GM19238 (cell line): ENCODE measurements at regions not wholly inside any gene's neighbourhood (a gene's known extent, or its start where the extent isn't known, plus 50 kb on each side); places are given as distances from the start of the nearest gene placed in this dataset.
"Not testable (repeated sequence)": the region's sequence is repeated elsewhere in the genome, so short reads cannot be mapped to it uniquely, and the experiment has no call there.

Experiments used
- DNase-seq: peaks from one replicate; pipeline ENCODE4 v3.0.0; 2011; ENCODE audit warnings: low spot score; ENCODE audit not compliant: insufficient read length

DNA sequence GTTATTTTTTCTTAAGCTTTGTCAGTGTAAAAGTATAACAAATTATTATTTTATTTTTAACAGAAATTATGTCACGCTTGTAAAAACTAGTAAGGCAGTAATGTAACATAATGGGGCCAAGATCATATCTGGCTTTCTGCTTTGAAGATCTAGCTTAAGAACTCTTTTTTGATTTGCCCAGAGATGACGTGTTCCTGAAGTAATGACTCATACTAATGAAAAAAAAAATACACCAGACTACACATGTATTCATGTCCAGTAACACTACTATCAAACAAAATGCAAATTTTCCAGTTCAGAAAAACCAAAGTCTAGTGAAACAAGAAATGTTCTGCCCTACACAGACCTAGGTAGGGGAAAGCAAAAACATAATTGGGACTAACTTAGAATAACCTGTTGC lies 432.2 kb upstream of the ATXN7L3B start:
- no peak for DNase-seq

DNA sequence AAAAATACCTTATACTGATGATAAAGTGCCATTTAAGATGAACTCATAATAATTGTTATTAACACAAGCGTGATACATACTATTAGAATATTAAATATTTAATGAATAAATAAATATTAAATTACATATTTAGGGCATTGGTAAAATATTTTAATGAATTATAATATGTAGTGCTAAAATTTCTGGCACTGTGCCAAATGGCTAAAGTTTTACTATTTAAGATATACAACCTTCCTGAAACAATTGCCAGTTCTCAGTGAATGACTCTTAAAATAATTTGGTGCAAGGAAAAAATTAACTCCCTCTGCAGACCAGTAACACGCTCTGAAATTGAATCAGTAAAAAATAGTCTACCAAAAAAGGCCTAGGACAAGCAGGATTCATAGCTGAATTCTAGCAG lies 428.9 kb upstream of the ATXN7L3B start:
- no peak for DNase-seq

DNA sequence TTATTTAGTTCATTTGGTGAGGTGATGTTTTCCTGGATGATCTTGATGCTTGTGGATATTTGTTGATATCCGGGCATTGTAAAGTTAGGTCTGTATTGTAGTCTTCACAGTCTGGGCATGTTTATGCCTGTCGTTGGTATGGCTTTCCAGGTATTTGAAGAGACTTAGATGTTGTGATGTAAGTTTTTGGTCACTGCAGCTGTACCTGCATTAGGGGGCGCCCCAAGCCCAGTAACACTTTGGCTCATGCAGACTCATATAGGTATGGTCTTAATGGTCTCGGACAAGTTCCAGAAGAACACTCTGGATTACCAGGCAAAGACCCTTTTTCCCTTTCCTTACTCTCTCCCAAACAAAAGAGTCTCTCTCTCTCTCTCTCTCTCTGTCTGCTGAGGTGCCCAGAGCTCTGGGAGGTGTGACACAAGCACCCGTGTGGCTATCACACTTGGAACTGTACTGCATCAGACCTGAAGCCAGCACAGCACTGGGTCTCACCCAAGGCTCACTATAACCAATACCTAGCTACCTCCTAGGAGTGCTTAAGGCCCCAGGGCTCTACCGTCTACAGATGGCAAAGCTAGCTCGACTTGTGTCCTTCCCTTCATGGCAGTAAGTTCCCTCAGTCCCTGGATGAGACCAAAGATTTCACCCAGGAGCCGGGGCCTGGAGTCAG lies 425.8 kb upstream of the ATXN7L3B start:
- no peak for DNase-seq

DNA sequence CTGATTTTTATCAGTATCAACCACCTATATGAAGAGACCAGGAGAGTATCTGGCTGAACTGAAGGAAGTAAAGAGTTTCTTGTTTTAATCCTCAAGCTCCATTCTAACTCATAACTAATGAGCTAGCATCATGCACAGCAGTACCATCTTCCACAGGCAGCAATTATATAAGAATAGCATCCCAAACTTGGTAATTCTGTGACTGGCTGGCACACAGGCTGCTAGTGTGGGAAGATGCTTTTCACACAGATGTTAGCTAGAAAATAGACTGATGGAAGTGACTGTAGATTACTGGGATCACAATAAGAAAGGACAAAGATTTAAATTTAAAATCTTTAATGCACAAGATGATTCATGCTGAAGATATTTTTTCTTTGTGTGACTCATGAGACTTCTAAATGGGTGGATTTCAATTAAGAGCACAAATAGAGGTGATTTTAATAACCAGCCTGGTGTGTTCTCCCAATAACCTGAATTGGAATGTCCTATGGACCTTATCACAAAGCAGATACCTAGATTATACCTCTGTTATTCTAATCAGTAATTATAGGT lies 417.7 kb upstream of the ATXN7L3B start:
- no peak for DNase-seq

DNA sequence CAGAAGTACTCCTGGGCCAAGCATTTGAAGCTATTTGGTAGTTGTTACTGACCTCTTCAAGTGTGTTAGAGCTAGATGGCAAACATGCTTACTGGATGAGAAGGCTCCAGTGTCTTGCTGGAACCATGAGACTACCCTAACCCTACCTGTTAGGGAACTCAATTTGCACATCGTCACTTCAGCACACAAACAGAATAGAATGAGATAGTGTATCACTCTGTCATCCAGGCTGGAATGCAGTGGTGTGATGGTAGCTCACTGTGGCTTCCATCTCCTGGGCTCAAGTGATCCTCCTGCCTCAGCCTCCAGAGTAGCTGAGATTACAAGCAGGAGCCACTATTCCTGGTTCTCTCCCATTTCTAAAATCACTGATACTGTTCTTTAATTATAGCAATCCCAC lies 417.0 kb upstream of the ATXN7L3B start:
- no peak for DNase-seq

DNA sequence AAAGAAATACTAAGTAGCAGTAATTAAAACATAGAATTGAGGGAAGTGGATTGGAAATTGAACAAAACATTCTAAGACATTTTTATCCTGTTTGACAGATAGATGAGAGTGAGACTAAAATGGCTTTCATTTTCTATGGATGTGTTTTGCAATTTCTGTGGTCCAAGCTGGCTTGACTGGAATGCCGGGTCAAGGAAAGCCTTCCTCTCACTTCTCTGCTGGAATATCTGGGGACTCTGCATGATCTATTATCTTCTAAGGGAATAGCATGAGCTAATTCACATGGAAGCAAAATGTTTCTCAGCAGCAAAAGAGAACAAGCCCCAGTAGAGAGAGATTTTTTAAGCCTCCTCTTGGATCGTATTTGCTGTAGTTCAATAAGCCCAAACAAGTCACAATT lies 407.9 kb upstream of the ATXN7L3B start:
- DNase-seq, result no peak

DNA sequence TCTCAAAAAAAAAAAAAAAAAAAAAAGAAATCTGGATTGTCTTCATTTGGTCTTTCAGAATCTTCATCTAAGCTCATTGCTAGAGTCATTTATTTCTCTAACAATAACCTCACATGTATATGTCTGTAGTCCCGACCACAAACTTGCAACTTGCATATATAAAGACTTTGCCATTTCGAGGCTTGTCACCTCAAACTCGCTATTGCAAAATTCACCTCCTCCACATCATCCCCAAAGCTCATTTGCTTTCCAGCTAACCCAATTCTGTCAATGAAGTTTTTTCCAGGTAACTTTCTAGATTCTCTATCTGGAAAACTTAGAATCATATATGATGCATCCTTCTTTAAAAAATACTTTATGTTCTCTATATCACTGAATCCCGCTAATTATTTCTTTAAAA lies 393.2 kb upstream of the ATXN7L3B start:
- no peak for DNase-seq

DNA sequence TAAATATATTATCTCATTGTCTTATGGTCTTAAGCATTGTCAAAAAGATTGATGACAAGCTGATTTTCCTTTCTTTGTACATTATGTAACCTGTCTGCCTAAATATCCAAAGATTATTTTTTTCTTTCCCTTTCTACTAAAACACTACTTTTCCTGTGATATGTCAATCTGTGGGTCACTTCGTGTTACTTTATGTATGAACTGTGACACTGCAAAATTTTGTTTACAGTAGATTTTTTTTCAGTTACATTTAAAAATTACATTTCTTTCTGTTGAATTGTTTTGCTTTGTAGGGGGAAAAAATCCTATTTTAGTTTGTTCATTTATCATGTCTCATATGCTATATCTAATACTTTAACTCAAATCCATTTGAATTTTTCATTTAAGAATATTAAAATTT lies 392.3 kb upstream of the ATXN7L3B start:
- DNase-seq, result no peak

DNA sequence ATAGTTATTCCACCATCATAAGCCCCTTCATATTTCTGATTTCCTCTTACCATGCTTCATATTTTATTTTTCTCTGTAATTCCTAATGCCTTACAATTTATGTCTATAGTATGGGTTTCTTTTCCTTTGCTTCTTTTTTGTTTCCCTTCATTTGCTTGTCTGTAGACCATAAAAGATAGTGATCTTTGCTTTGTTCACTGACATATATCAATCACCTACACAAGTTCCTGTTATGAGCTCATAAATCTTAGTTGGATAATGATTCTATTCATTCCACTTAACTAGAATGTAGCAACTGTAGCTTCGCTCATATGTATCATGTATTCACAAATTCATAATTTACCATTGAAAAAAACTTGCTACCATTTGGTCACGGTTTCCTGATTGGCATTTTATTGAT lies 388.8 kb upstream of the ATXN7L3B start:
- no peak for DNase-seq

DNA sequence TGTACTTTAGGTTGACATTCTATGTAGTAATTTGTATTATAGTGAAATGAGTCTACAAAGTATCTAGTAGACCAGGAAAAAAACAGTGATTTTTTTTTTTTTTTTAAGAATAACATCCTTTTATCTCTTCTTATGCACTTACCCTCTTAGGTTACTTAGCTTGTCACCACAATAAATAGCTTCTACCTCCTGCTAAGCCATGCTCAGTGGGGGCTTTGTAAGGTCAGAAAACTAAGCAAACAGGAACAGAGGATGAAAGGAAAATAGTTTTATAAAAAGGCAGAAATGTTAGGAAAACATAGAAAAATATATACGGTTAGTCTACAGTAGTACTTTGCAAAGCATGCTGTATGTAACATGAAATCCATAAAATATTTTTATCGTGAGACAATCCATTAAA lies 385.3 kb upstream of the ATXN7L3B start:
- DNase-seq, result no peak

DNA sequence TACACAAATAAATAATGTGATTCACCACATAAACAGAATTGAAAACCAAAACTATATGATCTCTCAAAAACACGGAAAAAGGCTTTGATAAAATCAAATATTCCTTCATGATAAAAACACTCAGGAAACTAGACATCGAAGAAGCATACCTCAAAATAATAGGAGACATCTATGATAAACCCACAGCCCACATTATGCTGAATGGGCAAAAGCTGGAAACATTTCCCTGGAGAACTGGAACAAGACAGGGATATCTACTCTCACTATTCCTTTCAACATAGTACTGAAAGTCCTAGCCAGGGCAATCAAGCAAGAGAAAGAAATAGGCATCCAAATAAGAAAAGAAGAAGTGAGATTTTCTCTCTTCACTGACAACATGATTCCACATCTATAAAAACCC lies 371.5 kb upstream of the ATXN7L3B start:
- no peak for DNase-seq

DNA sequence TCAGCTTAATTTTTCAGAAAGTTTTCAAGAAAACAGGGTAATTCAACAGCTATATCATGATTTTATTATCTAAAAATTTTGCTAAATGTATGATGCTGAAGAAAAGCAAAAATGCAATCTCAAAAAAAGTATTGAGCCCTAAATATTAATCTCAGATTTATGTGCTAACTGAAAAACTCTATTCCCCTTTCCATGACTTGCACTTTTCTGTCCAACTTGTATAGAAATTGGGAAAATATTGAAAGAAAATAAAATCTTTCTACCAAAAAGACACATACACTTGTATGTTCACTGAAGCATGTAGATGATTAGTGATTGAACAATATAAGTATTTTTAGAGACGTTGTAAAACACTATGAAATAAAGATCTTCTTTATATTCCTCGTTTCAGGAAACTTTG lies 368.0 kb upstream of the ATXN7L3B start:
- no peak for DNase-seq

DNA sequence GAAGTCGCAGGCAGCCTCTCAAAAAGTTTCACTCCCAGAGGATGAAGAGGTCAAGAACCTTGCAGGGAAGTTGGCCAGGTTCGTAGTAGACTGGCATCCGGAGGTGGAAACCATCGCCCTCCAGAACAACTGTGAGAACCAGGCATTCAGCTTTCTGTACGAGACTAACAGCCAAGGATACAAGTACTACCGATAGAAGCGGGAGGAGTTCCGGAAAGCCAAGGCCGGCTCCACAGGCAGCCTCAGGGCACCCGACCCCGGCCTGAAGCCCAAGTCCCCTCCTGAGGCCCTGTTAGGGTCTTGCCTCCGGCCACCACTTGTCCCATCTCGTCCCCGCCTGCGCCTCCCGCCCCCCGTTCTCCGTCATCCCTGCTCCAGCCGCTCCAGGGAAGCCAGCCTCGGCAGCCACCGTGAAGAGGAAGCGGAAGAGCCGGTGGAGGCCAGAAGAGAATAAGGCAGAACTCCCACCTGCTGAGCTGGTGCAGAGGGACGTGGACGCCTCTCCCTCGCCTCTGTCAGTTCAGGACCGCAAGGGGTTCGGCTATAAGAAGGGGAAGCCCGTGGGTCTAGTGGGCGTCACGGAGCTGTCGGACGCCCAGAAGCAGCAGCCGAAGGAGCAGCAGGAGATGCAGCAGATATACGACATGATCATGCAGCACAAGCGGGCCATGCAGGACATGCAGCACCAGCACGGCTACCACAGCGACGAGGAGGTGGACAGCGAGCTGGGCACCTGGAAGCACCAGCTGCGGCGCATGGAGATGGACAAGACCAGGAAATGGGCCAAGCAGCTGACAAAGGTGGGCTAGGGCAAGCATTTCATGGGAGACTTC lies 366.8 kb upstream of the ATXN7L3B start:
- DNase-seq, result no peak

DNA sequence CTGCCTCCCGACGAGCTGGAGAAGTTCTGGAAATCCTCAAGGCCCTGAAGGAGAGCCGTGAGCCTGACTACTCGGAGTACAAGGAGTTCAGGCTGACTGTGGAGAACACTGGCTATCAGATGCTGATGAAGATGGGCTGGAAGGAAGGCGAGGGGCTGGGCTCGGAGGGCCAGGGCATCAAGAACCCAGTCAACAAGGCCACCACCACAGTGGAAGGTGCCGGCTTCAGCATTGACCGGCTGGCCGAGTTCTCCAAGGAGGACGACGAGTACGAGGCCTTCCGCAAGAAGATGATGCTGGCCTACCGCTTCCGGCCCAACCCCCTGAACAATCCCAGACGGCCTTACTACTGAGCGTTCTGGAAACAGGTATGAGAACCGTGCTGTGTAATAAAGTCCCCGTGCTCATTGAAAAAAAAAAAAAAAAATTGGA lies 366.1 kb upstream of the ATXN7L3B start:
- DNase-seq, result no peak

DNA sequence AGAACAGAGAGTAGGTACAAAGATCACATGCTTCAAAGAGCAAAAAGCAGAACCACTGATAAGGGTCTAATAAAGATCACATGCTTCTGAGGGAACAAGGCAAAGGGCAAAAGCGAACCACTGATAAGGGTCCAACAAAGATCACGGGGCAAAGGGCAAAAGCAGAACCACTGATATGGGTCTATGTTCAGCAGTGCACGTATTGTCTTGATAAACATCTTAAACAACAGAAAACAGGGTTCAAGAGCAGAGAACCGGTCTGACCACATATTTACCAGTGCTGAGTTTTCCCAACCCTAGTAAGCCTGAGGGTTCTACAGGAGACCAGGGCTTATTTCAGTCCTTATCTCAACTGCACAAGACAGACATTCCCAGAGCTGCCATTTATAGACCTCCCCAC lies 362.7 kb upstream of the ATXN7L3B start:
- DNase-seq, result not testable (repeated sequence)

DNA sequence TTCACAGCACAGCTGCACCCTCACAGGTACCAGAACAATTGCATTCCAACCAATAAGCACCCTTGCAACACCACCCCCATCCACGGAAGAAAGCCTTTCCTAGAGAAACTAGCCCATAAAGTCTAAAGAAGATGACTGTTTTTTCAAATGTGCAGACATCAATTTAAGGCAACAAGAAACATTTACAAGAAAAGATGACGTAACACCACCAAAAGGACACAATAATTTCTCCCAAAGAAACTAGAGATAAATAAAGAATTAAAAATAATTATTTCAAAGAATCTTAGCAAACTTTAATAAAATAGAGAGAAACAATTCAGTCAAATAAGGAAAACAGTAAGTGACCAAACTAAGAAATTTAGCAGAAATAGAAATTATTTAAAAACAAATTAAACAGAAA lies 352.3 kb upstream of the ATXN7L3B start:
- DNase-seq, result no peak

DNA sequence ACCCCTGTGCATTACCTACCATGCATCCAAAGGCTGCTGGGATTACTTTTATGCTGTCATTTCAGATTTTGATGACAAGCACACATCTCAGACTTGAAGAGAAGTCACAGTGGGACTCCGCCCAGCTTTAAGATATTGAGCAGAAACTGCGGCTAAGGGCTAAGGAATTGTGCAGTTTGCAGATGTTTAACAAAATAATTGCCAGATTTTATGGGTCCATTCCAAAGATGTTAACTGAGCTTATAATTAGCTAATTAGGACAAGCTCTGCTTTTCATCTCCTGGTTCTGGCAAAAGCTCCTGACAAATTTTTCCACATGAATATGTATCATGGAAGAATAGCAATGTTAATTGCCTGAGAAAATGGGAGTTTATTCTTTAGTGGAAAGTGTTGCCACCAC lies 344.4 kb upstream of the ATXN7L3B start:
- no peak for DNase-seq

DNA sequence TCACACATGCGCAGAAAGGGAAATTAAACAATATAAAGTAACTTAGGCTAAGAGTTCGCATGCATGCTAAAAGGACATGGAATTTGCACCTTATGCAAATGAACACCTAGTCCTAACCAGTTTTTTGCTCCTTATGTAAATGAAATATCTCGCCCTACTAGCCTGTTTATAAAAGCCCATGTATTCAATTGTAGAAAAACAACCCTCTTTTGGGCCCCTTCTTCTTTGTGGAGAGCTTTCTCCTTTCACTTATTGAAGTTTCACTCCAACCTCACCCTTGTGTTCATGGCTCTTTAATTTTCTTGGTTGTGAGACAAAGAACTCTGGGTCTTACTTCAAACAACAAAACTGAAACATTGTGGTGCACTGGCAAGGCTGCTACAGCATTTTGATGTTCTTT lies 333.4 kb upstream of the ATXN7L3B start:
- DNase-seq, result no peak

DNA sequence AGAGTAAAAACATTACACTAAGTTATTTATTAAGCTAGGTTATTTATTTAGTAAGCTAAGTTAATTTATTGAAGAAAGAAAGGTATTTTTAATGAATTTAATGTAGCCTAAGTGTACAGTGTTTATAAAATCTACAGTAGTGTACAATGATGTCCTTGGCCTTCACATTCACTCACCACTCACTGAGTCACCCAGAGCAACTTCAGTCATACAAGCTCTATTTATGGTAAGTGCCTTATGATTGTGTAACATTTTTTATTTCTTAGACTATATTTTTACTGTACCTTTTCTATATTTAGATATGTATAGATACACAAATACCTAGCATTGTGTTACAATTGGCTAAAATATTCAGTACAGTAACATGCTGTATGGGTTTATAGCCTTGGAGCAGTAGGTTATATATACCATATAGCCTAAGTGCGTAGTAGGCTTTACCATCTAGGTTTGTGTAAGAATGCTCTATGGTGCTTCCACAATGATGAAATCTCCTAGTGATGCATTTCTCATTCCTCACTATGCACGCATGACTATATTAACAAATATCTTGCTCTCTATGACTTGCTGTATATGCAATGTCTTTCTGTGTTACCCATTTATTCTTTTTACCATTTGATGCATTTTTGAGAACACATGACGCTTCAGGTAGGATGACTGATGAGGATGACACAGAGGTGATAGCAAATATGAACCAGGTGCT lies 309.6 kb upstream of the ATXN7L3B start:
- no peak for DNase-seq

DNA sequence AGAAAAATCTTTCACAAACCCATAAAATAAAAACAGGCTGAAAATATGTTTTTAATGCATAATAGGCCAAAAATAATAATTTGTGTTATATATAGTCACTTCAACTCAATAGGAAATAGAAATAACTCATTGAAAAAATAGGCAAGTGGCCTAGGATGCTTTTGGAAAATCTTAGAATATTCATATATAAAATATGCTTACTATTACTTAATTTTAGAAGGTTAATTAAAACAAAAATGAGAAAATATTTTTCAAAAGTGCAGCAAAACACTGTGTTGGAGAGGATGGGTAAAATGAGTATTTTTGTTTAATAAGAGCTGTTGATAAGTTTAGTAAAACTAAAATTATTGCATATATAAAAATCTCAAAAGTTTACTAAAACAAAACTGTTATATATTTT lies 308.0 kb upstream of the ATXN7L3B start:
- DNase-seq, result no peak

DNA sequence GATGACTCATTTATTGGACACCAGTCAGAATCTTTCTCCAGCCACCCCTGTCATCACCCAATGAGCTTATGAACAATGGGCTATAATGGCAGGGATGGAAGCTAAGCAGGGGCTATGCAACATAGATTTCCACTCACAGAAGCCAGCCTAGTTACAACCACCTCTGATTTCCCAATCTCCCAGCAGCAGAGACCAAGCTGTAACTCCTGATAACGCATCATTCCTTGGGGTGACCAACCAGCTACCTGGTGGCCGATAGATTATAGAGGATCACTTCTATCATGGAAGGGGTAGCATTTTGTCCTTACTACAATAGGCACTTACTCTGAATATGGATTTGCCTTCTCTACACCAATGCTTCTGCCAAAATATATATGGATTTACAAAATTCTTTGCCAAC lies 302.3 kb upstream of the ATXN7L3B start:
- no peak for DNase-seq

DNA sequence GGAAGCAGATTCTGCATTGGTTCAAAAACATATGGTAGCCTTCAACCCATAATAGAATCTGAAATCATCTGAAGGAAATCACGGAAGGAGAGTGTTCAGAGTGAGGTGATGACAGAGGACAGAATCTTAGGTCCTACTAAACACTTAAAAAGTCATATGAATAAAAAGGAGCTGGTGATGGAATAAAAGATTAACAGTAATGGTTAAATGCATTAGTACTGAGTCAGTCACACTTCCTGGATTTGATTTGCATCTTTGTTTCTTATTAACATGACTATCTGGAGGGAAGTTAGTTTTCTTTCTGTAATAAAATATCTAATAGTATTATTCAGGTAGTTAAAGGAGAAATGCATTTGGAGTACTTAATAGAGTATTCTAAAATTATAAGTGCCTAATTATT lies 296.3 kb upstream of the ATXN7L3B start:
- no peak for DNase-seq
